Trophoblast cell (in vitro differentiated cells and primary cell): ENCODE measurements at regions not wholly inside any gene's neighbourhood (a gene's known extent, or its start where the extent isn't known, plus 50 kb on each side); places are given as distances from the start of the nearest gene placed in this dataset.
"Not testable (repeated sequence)": the region's sequence is repeated elsewhere in the genome, so short reads cannot be mapped to it uniquely, and the experiment has no call there.

Experiments
- DNase-seq, 2 donors: peaks; one replicate each; pipeline ENCODE4 v3.0.0-alpha.2; 2016
- H2AFZ ChIP-seq: 2 replicates; pipeline ENCODE4 v1.6.1; 2013; ENCODE audit warnings: low read length, moderate library complexity, mild to moderate bottlenecking; ENCODE audit not compliant: insufficient read depth, poor library complexity
- H2AK5ac ChIP-seq: 2 replicates; pipeline ENCODE4 v1.6.1; 2013; ENCODE audit warnings: mild to moderate bottlenecking, low read length
- H2BK120ac ChIP-seq: 2 replicates; pipeline ENCODE4 v1.6.1; 2013; ENCODE audit warnings: low read length, mild to moderate bottlenecking, moderate library complexity; ENCODE audit not compliant: insufficient read depth, poor library complexity
- H2BK12ac ChIP-seq: 2 replicates; pipeline ENCODE4 v1.6.1; 2013; ENCODE audit warnings: mild to moderate bottlenecking, low read length, moderate library complexity
- H2BK5ac ChIP-seq: 2 replicates; pipeline ENCODE4 v1.6.1; 2013; ENCODE audit warnings: low read length, low read depth, moderate library complexity, mild to moderate bottlenecking; ENCODE audit not compliant: poor library complexity
- H3K14ac ChIP-seq: 2 replicates; pipeline ENCODE4 v1.6.1; 2013; ENCODE audit warnings: mild to moderate bottlenecking, low read length
- H3K18ac ChIP-seq: 2 replicates; pipeline ENCODE4 v1.6.1; 2013; ENCODE audit warnings: mild to moderate bottlenecking, low read length
- H3K23ac ChIP-seq: 2 replicates; pipeline ENCODE4 v1.6.1; 2013; ENCODE audit warnings: low read length
- H3K27ac ChIP-seq: 2 replicates; pipeline ENCODE4 v1.5.1; 2013; ENCODE audit warnings: low read depth, mild to moderate bottlenecking, inconsistent platforms, low read length, moderate library complexity
- H3K27me3 ChIP-seq: 2 replicates; pipeline ENCODE4 v1.6.1; 2013; ENCODE audit warnings: inconsistent platforms, mild to moderate bottlenecking, low read length, moderate library complexity; ENCODE audit not compliant: insufficient read depth
- H3K36me3 ChIP-seq, 2 experiments: 1 replicate in 1 of 2; 2 replicates in 1 of 2; pipeline ENCODE4 v1.6.1; 2013; ENCODE audit warnings: low read length in 2 of 2, mild to moderate bottlenecking in 2 of 2, moderate library complexity in 1 of 2; ENCODE audit not compliant: insufficient read depth in 2 of 2, control insufficient read depth in 1 of 2
- H3K4ac ChIP-seq: 2 replicates; pipeline ENCODE4 v1.6.1; 2013; ENCODE audit warnings: low read depth, mild to moderate bottlenecking, low read length, moderate library complexity
- H3K4me1 ChIP-seq, 2 experiments: 1 replicate in 1 of 2; 2 replicates in 1 of 2; pipeline ENCODE4 v1.6.1; 2013; ENCODE audit warnings: low read length in 2 of 2, mild to moderate bottlenecking in 2 of 2, moderate library complexity in 1 of 2; ENCODE audit not compliant: insufficient read depth in 2 of 2, control insufficient read depth in 1 of 2
- H3K4me2 ChIP-seq: 2 replicates; pipeline ENCODE4 v1.6.1; 2013; ENCODE audit warnings: inconsistent platforms, mild to moderate bottlenecking, low read length, moderate library complexity
- H3K4me3 ChIP-seq: 2 replicates; pipeline ENCODE4 v1.5.1; 2013; ENCODE audit warnings: mild to moderate bottlenecking, low read depth, low read length, inconsistent platforms
- H3K79me1 ChIP-seq: one replicate; pipeline ENCODE4 v1.6.1; 2013; ENCODE audit warnings: low read length
- H3K79me2 ChIP-seq: 2 replicates; pipeline ENCODE4 v1.6.1; 2013; ENCODE audit warnings: low read length, mild to moderate bottlenecking; ENCODE audit not compliant: control insufficient read depth, insufficient read depth, poor library complexity
- H3K9ac ChIP-seq: 2 replicates; pipeline ENCODE4 v1.6.1; 2013; ENCODE audit warnings: mild to moderate bottlenecking, low read length
- H3K9me3 ChIP-seq: 2 replicates; pipeline ENCODE4 v1.6.1; 2013; ENCODE audit warnings: low read depth, mild to moderate bottlenecking, control low read depth, inconsistent platforms, low read length; ENCODE audit not compliant: insufficient read depth
- H4K12ac ChIP-seq: 2 replicates; pipeline ENCODE4 v1.6.1; 2013; ENCODE audit warnings: low read depth, mild to moderate bottlenecking, low read length, moderate library complexity
- H4K8ac ChIP-seq: 2 replicates; pipeline ENCODE4 v1.6.1; 2013; ENCODE audit warnings: low read depth, mild to moderate bottlenecking, low read length, moderate library complexity
- H4K91ac ChIP-seq: one replicate; pipeline ENCODE4 v1.6.1; 2013; ENCODE audit warnings: low read depth, mild to moderate bottlenecking, low read length, moderate library complexity
- WGBS: extraction: QIAGEN DNeasy Blood & Tissue Kit; methylation state at CpG from one replicate; pipeline ENCODE4 v1.1.7; 2013; ENCODE audit warnings: missing lambda C conversion rate; ENCODE audit not compliant: insufficient read length, insufficient coverage; ENCODE audit errors: extremely low coverage; 5-methylcytosine and 5-hydroxymethylcytosine counted together

DNA sequence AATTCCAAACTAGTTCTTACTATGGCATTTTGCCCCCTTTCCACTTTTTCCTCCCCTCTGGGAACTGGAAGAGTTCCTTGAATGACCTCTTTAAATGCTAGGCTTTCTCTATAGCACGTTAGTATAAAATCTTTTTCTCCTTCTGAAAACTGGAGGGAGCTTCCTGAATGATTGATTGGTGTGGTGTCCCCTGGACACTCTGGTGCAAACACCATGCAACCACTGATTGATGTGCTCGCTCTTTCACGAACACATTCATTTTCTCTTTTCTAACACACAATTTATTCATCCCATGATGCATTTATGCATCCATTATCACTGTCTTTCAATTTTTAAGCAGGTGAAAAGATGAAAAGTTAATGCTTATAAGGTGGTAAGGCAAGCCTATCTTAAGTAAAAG, 159.1 kb upstream of the NANOGP8 start:
- no peaks in the 10 kb centered on the region for H3K27me3 ChIP-seq
- H3K14ac ChIP-seq: no peak overlapping the region
- H2BK5ac ChIP-seq: no peak overlapping the region
- H2AFZ ChIP-seq: no peak overlapping the region
- no peaks in the 10 kb centered on the region for H3K9me3 ChIP-seq
- no peaks in the 10 kb centered on the region for H3K36me3 ChIP-seq
- H3K27ac ChIP-seq: no peak overlapping the region
- no peak overlapping the region for H2BK120ac ChIP-seq
- H3K79me2 ChIP-seq: no peaks in the 10 kb centered on the region
- H4K12ac ChIP-seq: no peak overlapping the region
- H3K4me2 ChIP-seq: no peak overlapping the region
- no peak overlapping the region for H4K8ac ChIP-seq
- H3K4me1 ChIP-seq: no peaks in the 10 kb centered on the region
- H3K4me3 ChIP-seq: no peak overlapping the region
- H3K18ac ChIP-seq: no peak overlapping the region
- DNase-seq: no peak
- H3K79me1 ChIP-seq: no peaks in the 10 kb centered on the region
- no peak overlapping the region for H3K9ac ChIP-seq
- no peak overlapping the region for H4K91ac ChIP-seq
- no peak overlapping the region for H3K23ac ChIP-seq
- WGBS: no CpG with 5 or more reads among the region's 3 CpGs
- no peak overlapping the region for H3K4ac ChIP-seq
- no peak overlapping the region for H2BK12ac ChIP-seq
- H2AK5ac ChIP-seq: no peak overlapping the region

DNA sequence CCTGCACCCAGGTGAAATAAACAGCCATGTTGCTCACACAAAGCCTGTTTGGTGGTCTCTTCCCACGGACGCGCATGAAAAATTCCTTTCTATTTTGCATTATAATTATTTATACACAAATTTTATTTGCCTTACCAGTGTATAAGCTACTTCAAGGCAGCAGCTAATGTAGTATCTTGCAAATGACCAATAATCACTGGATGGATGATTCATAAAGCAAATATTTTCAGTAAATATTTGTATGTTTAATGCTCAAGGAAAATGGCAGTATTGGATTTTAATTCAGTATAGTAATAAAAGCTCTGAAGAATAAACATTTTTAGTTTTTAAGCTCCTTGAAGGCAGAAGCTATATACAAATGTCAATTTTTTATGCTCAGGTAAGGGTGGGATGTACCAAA, 158.7 kb upstream of the NANOGP8 start:
- H3K36me3 ChIP-seq: no peaks in the 10 kb centered on the region
- H3K9me3 ChIP-seq: no peaks in the 10 kb centered on the region
- H4K12ac ChIP-seq: no peak overlapping the region
- no peak overlapping the region for H3K27ac ChIP-seq
- no peaks in the 10 kb centered on the region for H3K79me2 ChIP-seq
- no peaks in the 10 kb centered on the region for H3K4me1 ChIP-seq
- no peaks in the 10 kb centered on the region for H3K27me3 ChIP-seq
- no peak overlapping the region for H4K8ac ChIP-seq
- H3K79me1 ChIP-seq: no peaks in the 10 kb centered on the region
- no CpG with 5 or more reads among the region's 3 CpGs for WGBS
- H3K4me2 ChIP-seq: no peak overlapping the region
- DNase-seq: no peak
- H3K23ac ChIP-seq: no peak overlapping the region
- H3K18ac ChIP-seq: no peak overlapping the region
- no peak overlapping the region for H2BK12ac ChIP-seq
- H2BK120ac ChIP-seq: no peak overlapping the region
- no peak overlapping the region for H2AFZ ChIP-seq
- H2BK5ac ChIP-seq: no peak overlapping the region
- H4K91ac ChIP-seq: no peak overlapping the region
- H3K14ac ChIP-seq: no peak overlapping the region
- H3K4ac ChIP-seq: no peak overlapping the region
- no peak overlapping the region for H3K4me3 ChIP-seq
- H2AK5ac ChIP-seq: no peak overlapping the region
- no peak overlapping the region for H3K9ac ChIP-seq

DNA sequence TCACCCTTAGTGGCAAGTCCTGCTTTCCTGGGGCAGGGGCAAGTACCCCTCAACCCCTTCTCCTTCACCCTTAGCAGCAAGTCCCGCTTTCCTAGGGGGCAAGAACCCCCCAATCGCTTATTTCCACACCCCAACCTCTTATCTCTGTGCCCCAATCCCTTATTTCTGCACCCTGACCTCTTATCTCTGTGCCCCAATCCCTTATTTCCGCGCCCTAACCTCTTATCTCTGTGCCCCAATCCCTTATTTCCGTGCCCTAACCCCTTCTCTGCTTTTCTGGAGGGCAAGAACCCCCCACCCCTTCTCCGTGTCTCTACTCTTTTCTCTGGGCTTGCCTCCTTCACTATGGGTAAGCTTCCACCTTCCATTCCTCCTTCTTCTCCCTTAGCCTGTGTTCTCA, 154.6 kb upstream of the NANOGP8 start:
- not testable (repeated sequence) for H3K27me3 ChIP-seq, H3K36me3 ChIP-seq, H4K8ac ChIP-seq, H2AFZ ChIP-seq, DNase-seq, H4K12ac ChIP-seq, H2BK5ac ChIP-seq, H3K4me2 ChIP-seq, H3K79me2 ChIP-seq, H3K4me3 ChIP-seq, H3K9me3 ChIP-seq, H2AK5ac ChIP-seq, H3K79me1 ChIP-seq, H3K4ac ChIP-seq, H3K18ac ChIP-seq, H4K91ac ChIP-seq, H3K9ac ChIP-seq, H2BK12ac ChIP-seq, H3K23ac ChIP-seq, H3K4me1 ChIP-seq, H2BK120ac ChIP-seq, H3K27ac ChIP-seq, H3K14ac ChIP-seq
- no CpG with 5 or more reads among the region's 6 CpGs for WGBS

DNA sequence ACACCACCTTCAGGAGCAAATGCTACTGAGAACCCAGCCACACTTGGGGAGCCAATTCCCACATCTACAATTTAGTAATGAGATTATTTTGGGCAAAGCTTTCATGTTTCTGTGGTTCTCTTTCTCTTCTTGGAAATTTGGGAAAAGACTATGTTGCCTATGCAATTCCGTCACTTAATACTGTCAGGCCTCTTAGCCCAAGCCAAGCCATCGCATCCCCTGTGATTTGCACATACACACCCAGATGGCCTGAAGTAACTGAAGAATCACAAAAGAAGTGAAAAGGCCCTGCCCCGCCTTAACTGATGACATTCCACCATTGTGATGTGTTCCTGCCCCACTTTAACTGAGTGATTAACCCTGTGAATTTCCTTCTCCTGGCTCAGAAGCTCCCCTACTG, 153.4 kb upstream of the NANOGP8 start:
- not testable (repeated sequence) for H3K14ac ChIP-seq, H3K79me1 ChIP-seq, H2AFZ ChIP-seq, H4K12ac ChIP-seq, H3K9ac ChIP-seq, DNase-seq, H3K23ac ChIP-seq, H3K4ac ChIP-seq, H3K79me2 ChIP-seq, H2BK12ac ChIP-seq, H4K8ac ChIP-seq, H2BK5ac ChIP-seq, H3K27me3 ChIP-seq, H3K9me3 ChIP-seq, H4K91ac ChIP-seq, H2AK5ac ChIP-seq, H3K36me3 ChIP-seq, H3K4me2 ChIP-seq, H2BK120ac ChIP-seq, H3K18ac ChIP-seq, H3K4me1 ChIP-seq, H3K4me3 ChIP-seq, H3K27ac ChIP-seq
- WGBS: no CpG with 5 or more reads among the region's 3 CpGs
